Peyer's patch (tissue), 4 donors: ENCODE measurements at regions not wholly inside any gene's neighbourhood (a gene's known extent, or its start where the extent isn't known, plus 50 kb on each side); places are given as distances from the start of the nearest gene placed in this dataset.
"Not testable (repeated sequence)": the region's sequence is repeated elsewhere in the genome, so short reads cannot be mapped to it uniquely, and the experiment has no call there.

Experiments
- DNase-seq, 3 donors: peaks; one replicate each; pipeline ENCODE4 v3.0.0-alpha.2; 2017 to 2019
- H3K27ac ChIP-seq, 4 donors: fragments of 200-600 bp; sonication (generic); one replicate each; pipeline ENCODE4 v1.5.1; 2016 to 2019
- H3K27me3 ChIP-seq, 2 donors: fragments of 200-600 bp; sonication (generic); one replicate each; pipeline ENCODE4 v1.5.1; 2019
- H3K36me3 ChIP-seq, 3 donors: fragments of 200-600 bp; sonication (generic); one replicate each; pipeline ENCODE4 v1.5.1; 2016 to 2019
- H3K4me1 ChIP-seq, 4 donors: fragments of 200-600 bp; sonication (generic); one replicate each; pipeline ENCODE4 v1.5.1; 2016 to 2019
- H3K4me3 ChIP-seq, 4 donors: fragments of 200-600 bp; sonication (generic); 1 replicate in 3 of 4; 2 replicates in 1 of 4; pipeline ENCODE4 v1.5.1; 2016 to 2019; ENCODE audit warnings: mild to moderate bottlenecking in 1 of 4
- H3K9me3 ChIP-seq, 4 donors: fragments of 200-600 bp; sonication (generic); one replicate each; pipeline ENCODE4 v1.5.1; 2016 to 2019; ENCODE audit warnings: mild to moderate bottlenecking in 1 of 4
- POLR2A ChIP-seq, 2 donors: fragments of 450-650 bp; IDR thresholded peaks; one replicate each; pipeline ENCODE4 v1.5.1; 2017; ENCODE audit warnings: antibody characterized with exemption in 2 of 2, mild to moderate bottlenecking in 2 of 2, moderate library complexity in 2 of 2
- TF ChIP-seq, protein P1 (sequence below), 6 experiments: fragments of 450-650 bp in 4 of 6; fragments of 200-600 bp in 2 of 6; sonication (generic) in 1 of 6; IDR thresholded peaks; one replicate each; pipeline ENCODE4 v1.5.1; 2017 to 2019; ENCODE audit warnings: antibody characterized with exemption in 6 of 6, mild to moderate bottlenecking in 3 of 6, moderate library complexity in 1 of 6

DNA sequence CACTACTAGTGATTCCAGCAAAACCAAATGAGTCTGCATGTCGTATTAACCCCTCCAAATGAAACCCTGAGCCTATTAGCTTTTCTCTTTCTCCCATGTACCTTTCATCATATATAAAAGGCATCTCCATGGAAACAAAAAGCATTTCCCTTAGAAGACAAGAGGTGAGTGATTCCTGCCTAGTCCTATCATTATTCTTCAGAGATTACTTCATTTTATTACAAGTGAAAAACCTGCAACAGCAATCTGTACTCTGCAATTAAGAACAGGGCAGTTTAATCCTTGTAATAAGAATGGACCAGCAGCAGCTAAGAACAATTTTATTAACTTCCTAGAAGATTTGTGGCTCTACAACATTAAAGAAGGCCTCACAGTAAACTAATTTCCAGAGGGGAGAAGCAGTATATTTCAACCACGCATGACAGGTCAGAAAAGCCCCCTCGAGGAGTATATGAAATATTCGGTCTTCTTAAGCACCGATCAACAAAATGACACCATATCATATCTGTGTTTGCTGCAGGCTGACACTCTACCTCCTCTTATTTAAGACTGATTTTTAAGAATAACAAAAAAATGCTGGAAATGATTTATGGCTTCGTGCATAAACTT is 132.3 kb upstream of the TFPI start:
- Histone ChIP-seq H3K4me3 (no peak overlapping the region), H3K27me3 (no peaks in the 10 kb centered on the region), H3K9me3 (no peaks in the 10 kb centered on the region), H3K4me1 (no peaks in the 10 kb centered on the region), H3K27ac (no peak overlapping the region), H3K36me3 (no peaks in the 10 kb centered on the region)
- TF ChIP-seq POLR2A (IDR thresholded peaks at IDR 0.05): no peak
- TF ChIP-seq, protein P1, sequence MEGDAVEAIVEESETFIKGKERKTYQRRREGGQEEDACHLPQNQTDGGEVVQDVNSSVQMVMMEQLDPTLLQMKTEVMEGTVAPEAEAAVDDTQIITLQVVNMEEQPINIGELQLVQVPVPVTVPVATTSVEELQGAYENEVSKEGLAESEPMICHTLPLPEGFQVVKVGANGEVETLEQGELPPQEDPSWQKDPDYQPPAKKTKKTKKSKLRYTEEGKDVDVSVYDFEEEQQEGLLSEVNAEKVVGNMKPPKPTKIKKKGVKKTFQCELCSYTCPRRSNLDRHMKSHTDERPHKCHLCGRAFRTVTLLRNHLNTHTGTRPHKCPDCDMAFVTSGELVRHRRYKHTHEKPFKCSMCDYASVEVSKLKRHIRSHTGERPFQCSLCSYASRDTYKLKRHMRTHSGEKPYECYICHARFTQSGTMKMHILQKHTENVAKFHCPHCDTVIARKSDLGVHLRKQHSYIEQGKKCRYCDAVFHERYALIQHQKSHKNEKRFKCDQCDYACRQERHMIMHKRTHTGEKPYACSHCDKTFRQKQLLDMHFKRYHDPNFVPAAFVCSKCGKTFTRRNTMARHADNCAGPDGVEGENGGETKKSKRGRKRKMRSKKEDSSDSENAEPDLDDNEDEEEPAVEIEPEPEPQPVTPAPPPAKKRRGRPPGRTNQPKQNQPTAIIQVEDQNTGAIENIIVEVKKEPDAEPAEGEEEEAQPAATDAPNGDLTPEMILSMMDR (IDR thresholded peaks at IDR 0.05): no peak
- DNase-seq: no peak

DNA sequence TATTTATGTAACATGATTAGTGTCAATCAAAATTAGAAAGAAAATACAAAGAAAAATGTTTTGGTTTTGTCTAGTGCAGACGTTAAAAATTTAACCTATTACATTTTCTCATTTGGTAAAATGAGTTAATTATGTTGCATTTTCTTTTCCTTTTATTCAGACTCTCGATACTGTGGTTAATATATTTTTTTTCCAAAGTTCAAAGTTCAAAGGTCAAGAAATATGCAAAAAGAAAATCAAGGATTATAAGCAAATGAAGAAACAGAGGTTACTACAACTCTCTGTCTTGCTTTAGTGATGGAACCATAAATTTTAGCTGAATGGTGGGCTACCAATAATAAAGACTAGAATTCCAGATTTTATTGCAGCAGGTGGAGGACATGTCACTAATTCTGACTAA is 133.3 kb upstream of the TFPI start:
- Histone ChIP-seq H3K4me3 (no peak overlapping the region), H3K36me3 (no peaks in the 10 kb centered on the region), H3K9me3 (no peaks in the 10 kb centered on the region), H3K27ac (no peak overlapping the region), H3K27me3 (no peaks in the 10 kb centered on the region), H3K4me1 (no peaks in the 10 kb centered on the region)
- TF ChIP-seq, protein P1 (IDR thresholded peaks at IDR 0.05): no peak
- TF ChIP-seq POLR2A (IDR thresholded peaks at IDR 0.05): no peak
- DNase-seq: no peak

DNA sequence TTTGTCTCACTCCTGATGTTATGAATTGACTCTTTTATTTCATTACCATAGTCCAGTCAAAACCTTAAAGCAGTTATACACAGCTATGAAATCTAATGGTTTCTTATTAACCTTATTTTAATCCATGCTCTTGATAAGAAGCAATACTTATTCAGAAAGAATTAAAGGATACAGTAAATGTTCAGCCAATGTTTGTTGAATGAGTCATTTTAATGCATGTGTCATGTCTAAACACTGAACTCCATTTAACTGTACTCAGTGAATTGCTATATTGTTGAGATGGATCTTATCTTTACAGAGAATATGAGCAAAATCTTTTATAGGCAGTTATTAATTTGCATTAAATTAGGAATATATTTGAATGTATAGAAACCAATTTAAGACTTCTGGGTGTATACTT is 135.1 kb upstream of the TFPI start:
- no peaks in the 10 kb centered on the region for H3K36me3 ChIP-seq
- DNase-seq: no peak
- no peak overlapping the region for H3K27ac ChIP-seq
- no peak for TF ChIP-seq POLR2A (IDR thresholded peaks at IDR 0.05)
- TF ChIP-seq, protein P1 (IDR thresholded peaks at IDR 0.05): no peak
- H3K4me3 ChIP-seq: no peak overlapping the region
- no peaks in the 10 kb centered on the region for H3K27me3 ChIP-seq
- H3K4me1 ChIP-seq: no peaks in the 10 kb centered on the region
- H3K9me3 ChIP-seq: no peaks in the 10 kb centered on the region

DNA sequence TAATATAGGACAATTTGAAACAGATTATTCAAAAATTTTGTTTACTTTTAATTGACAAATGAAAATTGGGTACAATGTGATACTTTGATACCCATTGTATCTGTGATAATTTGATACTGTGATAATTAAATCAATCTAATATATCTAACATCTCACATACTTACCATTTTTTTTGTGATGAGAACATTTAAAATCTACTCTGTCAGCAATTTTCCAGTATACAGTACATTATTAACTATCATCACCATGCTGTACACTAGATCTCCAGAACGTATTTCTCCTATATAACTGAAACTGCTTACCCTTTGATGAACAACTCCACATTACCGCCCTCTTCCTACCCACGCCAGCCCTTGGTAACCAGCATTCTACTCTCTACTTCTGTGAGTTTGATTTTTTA is 139.7 kb upstream of the TFPI start:
- TF ChIP-seq POLR2A (IDR thresholded peaks at IDR 0.05): no peak
- TF ChIP-seq, protein P1 (IDR thresholded peaks at IDR 0.05): no peak
- Histone ChIP-seq H3K9me3 (no peaks in the 10 kb centered on the region), H3K27ac (no peak overlapping the region), H3K36me3 (no peaks in the 10 kb centered on the region), H3K4me3 (no peak overlapping the region), H3K4me1 (no peaks in the 10 kb centered on the region), H3K27me3 (no peaks in the 10 kb centered on the region)
- DNase-seq: no peak

DNA sequence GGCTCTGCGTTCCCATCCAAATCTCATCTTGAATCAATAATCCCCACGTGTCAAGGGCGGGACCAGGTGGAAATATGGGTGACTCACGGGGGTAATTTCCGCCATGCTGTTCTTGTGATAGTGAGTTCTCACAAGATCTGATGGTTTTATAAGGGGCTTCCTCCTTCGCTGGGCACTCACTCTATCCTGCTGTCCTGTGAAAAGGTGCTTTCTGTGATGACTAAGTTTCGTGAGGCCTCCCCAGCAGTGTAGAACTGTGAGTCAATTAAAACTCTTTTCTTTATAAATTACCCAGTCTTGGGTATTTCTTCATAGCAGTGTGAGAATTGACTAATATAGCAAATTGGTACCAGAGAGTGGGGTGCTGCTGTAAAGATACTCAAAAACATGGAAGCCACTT is 142.4 kb upstream of the TFPI start:
- not testable (repeated sequence) for DNase-seq, H3K36me3 ChIP-seq

DNA sequence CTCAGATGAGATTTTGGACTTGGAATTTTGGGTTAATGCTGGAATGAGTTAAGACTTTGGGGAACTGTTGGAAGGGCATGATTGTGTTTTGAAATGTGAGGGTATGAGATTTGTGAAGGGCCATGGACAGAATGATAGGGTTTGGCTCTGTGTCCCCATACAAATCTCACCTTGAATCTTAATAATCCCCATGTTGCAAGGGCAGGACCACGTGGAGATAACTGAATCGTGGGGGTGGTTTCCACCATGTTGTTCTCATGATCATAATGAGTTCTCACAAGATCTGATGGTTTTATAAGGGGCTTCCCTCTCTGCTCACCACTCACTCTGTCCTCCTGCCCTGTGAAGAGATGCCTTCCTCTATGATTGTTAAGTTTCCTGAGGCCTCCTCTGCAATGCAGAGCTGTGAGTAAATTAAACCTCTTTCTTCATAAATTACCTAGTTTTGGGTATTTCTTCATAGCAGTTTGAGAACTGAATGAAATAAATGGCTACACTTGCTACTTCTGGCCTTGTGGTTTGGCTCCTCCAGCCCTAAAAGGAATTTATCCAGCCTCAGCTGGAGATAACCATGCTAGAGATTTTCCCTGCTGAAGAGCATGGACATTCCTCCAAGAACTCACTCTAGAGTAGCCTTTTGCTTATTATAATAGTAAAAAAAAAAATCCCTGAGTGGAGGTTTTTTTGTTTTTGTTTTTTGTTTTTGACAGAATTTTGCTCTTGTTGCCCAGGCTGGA is 144.3 kb upstream of the TFPI start:
- Histone ChIP-seq H3K4me1 (no peaks in the 10 kb centered on the region), H3K4me3 (no peak overlapping the region), H3K27ac (no peak overlapping the region), H3K36me3 (no peaks in the 10 kb centered on the region), H3K27me3 (no peaks in the 10 kb centered on the region), H3K9me3 (no peaks in the 10 kb centered on the region)
- no peak for TF ChIP-seq POLR2A (IDR thresholded peaks at IDR 0.05)
- TF ChIP-seq, protein P1 (IDR thresholded peaks at IDR 0.05): no peak
- no peak for DNase-seq

More for the DNA sequence above, 142.4 kb upstream of the TFPI start:
- H3K4me3 ChIP-seq, H3K27me3 ChIP-seq, H3K9me3 ChIP-seq, H3K4me1 ChIP-seq, H3K27ac ChIP-seq: not testable (repeated sequence)
